ENCODE measurements at regions not wholly inside any gene's neighbourhood (a gene's known extent, or its start where the extent isn't known, plus 50 kb on each side); places are given as distances from the start of the nearest gene placed in this dataset.

DNA sequence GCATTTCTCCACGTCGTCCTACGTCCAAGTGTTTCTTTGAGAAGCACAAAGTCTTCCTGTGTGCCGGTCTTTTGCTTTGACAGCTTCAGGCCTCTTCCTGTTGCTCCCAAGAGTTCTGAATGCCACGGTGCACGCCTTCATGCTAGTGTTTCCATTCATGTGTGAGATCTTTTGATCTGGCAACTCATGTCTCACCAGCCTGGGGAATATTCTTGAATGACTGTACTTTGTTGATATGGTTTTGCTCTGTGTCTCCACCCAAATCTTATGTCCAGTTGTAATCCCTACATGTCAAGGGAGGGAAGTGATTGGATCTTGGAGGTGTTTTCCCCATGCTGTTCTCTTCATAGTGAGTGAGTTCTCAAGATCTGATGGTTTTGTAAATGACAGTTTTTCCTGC lies 129.6 kb upstream of the THBS2 start:
- no peaks in the 10 kb centered on the region for H3K9me2 ChIP-seq
- no peak overlapping the region for H3K4me3 ChIP-seq (ENCODE audit: low read depth in 2 of 2, low read length in 1 of 2)
- POLR2A ChIA-PET = no interaction called here
- H3K36me3 ChIP-seq (replicated peaks in 1 of 2; ENCODE audit: control insufficient read depth in 1 of 2, insufficient read depth in 2 of 2, low read length in 1 of 2) = no peaks in the 10 kb centered on the region
- no peaks in the 10 kb centered on the region for H3K9me3 ChIP-seq
- no peaks in the 10 kb centered on the region; a peak in 1 of 4 replicates for H3K4me1 ChIP-seq (ENCODE audit: control insufficient read depth in 1 of 2, insufficient read depth in 2 of 2, low read depth in 1 of 2, low read length in 1 of 2)
- H4K20me1 ChIP-seq (ENCODE audit: insufficient read depth) = no peaks in the 10 kb centered on the region
- CTCF ChIA-PET = no interaction called here
- H3K27ac ChIP-seq (ENCODE audit: low read depth in 2 of 2, low read length in 1 of 2) = no peak overlapping the region
- H3F3A ChIP-seq (replicated peaks; ENCODE audit: insufficient read depth) = no peaks in the 10 kb centered on the region
- no peak overlapping the region for H3K9ac ChIP-seq
- H3K27me3 ChIP-seq (ENCODE audit: insufficient read depth) = no peaks in the 10 kb centered on the region
- TF ChIP-seq TEAD4 (IDR thresholded peaks at IDR 0.05; ENCODE audit: borderline replicate concordance, insufficient read depth) (no peak), RCOR1 (IDR thresholded peaks at IDR 0.05; ENCODE audit: low read length) (no peak), MEF2A (IDR thresholded peaks at IDR 0.05; ENCODE audit: borderline replicate concordance, low read depth) (no peak), SMC3 (IDR thresholded peaks at IDR 0.05; ENCODE audit: low read depth, low read length) (no peak), RXRA (IDR thresholded peaks at IDR 0.05; ENCODE audit: borderline replicate concordance, low read depth) (no peak), JUND (IDR thresholded peaks at IDR 0.05) (no peak), MXI1 (IDR thresholded peaks at IDR 0.05; ENCODE audit: low read depth, low read length) (no peak), FOSL2 (IDR thresholded peaks at IDR 0.05; ENCODE audit: borderline replicate concordance, low read depth) (no peak), FOXM1 (IDR thresholded peaks at IDR 0.05; ENCODE audit: low read depth) (no peak), GABPA (IDR thresholded peaks at IDR 0.05; ENCODE audit: low read depth) (no peak), EZH2phosphoT487 (IDR thresholded peaks at IDR 0.05; ENCODE audit: borderline replicate concordance, low read depth) (no peak), NRF1 (IDR thresholded peaks at IDR 0.05; ENCODE audit: low read depth, low read length) (no peak), EP300 (IDR thresholded peaks at IDR 0.05; ENCODE audit: borderline replicate concordance in 1 of 2, low read depth in 1 of 2, low read length in 1 of 2) (no peak), SIN3A (IDR thresholded peaks at IDR 0.05; ENCODE audit: borderline replicate concordance, low read depth, low read length) (no peak), TAF1 (IDR thresholded peaks at IDR 0.05; ENCODE audit: borderline replicate concordance, low read depth, low read length) (no peak)
- TF ChIP-seq, protein P1, sequence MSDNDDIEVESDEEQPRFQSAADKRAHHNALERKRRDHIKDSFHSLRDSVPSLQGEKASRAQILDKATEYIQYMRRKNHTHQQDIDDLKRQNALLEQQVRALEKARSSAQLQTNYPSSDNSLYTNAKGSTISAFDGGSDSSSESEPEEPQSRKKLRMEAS (IDR thresholded peaks at IDR 0.05; ENCODE audit: low read depth) = no peak
- TF ChIP-seq, protein P2, sequence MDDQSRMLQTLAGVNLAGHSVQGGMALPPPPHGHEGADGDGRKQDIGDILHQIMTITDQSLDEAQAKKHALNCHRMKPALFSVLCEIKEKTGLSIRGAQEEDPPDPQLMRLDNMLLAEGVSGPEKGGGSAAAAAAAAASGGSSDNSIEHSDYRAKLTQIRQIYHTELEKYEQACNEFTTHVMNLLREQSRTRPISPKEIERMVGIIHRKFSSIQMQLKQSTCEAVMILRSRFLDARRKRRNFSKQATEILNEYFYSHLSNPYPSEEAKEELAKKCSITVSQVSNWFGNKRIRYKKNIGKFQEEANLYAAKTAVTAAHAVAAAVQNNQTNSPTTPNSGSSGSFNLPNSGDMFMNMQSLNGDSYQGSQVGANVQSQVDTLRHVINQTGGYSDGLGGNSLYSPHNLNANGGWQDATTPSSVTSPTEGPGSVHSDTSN (IDR thresholded peaks at IDR 0.05) = no peak
- TF ChIP-seq, protein P3, sequence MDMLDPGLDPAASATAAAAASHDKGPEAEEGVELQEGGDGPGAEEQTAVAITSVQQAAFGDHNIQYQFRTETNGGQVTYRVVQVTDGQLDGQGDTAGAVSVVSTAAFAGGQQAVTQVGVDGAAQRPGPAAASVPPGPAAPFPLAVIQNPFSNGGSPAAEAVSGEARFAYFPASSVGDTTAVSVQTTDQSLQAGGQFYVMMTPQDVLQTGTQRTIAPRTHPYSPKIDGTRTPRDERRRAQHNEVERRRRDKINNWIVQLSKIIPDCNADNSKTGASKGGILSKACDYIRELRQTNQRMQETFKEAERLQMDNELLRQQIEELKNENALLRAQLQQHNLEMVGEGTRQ (IDR thresholded peaks at IDR 0.05; ENCODE audit: borderline replicate concordance, low read depth, low read length) = no peak
- TF ChIP-seq, protein P4, sequence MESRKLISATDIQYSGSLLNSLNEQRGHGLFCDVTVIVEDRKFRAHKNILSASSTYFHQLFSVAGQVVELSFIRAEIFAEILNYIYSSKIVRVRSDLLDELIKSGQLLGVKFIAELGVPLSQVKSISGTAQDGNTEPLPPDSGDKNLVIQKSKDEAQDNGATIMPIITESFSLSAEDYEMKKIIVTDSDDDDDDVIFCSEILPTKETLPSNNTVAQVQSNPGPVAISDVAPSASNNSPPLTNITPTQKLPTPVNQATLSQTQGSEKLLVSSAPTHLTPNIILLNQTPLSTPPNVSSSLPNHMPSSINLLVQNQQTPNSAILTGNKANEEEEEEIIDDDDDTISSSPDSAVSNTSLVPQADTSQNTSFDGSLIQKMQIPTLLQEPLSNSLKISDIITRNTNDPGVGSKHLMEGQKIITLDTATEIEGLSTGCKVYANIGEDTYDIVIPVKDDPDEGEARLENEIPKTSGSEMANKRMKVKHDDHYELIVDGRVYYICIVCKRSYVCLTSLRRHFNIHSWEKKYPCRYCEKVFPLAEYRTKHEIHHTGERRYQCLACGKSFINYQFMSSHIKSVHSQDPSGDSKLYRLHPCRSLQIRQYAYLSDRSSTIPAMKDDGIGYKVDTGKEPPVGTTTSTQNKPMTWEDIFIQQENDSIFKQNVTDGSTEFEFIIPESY (IDR thresholded peaks at IDR 0.05; ENCODE audit: borderline replicate concordance, low read depth) = no peak
- no peak overlapping the region for H3K4me2 ChIP-seq
- no peak overlapping the region for H2AFZ ChIP-seq (ENCODE audit: low read depth)
- no peak for DNase-seq
- H3K79me2 ChIP-seq (ENCODE audit: insufficient read depth) = no peaks in the 10 kb centered on the region
- 52% methylated on average over 6 of the region's 6 CpGs for WGBS (ENCODE audit: low lambda C conversion rate)
